KMS-11 (cell line): ENCODE measurements at regions not wholly inside any gene's neighbourhood (a gene's known extent, or its start where the extent isn't known, plus 50 kb on each side); places are given as distances from the start of the nearest gene placed in this dataset.

Experiments used
- H2AFZ ChIP-seq: fragments of 200-600 bp; sonication (generic); 2 replicates; pipeline ENCODE4 v1.6.1; 2016; ENCODE audit warnings: antibody characterized with exemption, mixed run types, low read depth
- H3K27ac ChIP-seq: fragments of 200-600 bp; sonication (generic); 2 replicates; pipeline ENCODE4 v1.6.1; 2016; ENCODE audit warnings: mild to moderate bottlenecking, mixed run types
- H3K27me3 ChIP-seq: fragments of 200-600 bp; sonication (generic); 2 replicates; pipeline ENCODE4 v1.6.1; 2017; ENCODE audit warnings: mild to moderate bottlenecking, low read depth, mixed run types, moderate library complexity; ENCODE audit not compliant: insufficient read depth
- H3K36me3 ChIP-seq: fragments of 200-600 bp; sonication (generic); 2 replicates; pipeline ENCODE4 v1.6.1; 2017; ENCODE audit warnings: mild to moderate bottlenecking, mixed run types; ENCODE audit not compliant: insufficient read depth
- H3K4me1 ChIP-seq: fragments of 200-600 bp; sonication (generic); 2 replicates; pipeline ENCODE4 v1.6.1; 2016; ENCODE audit warnings: mild to moderate bottlenecking, low read depth, mixed run types; ENCODE audit not compliant: poor library complexity, severe bottlenecking
- H3K4me2 ChIP-seq: fragments of 200-600 bp; sonication (generic); 2 replicates; pipeline ENCODE4 v1.7.0; 2016; ENCODE audit warnings: mild to moderate bottlenecking, mixed run types
- H3K4me3 ChIP-seq: fragments of 200-600 bp; sonication (generic); IDR thresholded peaks from 2 replicates; pipeline ENCODE4 v1.6.1; 2017; ENCODE audit warnings: low read depth, low read length, mixed read lengths; ENCODE audit not compliant: insufficient read depth
- H3K79me2 ChIP-seq: fragments of 200-600 bp; sonication (generic); 2 replicates; pipeline ENCODE4 v1.6.1; 2016; ENCODE audit warnings: low read depth, mixed run types; ENCODE audit not compliant: insufficient read depth
- H3K9ac ChIP-seq: fragments of 200-600 bp; sonication (generic); 2 replicates; pipeline ENCODE4 v1.6.1; 2016; ENCODE audit warnings: mild to moderate bottlenecking, mixed run types
- H4K20me1 ChIP-seq: fragments of 200-600 bp; sonication (generic); 2 replicates; pipeline ENCODE4 v1.6.1; 2016; ENCODE audit warnings: mild to moderate bottlenecking, mixed run types; ENCODE audit not compliant: insufficient read depth
- TF ChIP-seq, protein P1 (sequence below): fragments of 200-600 bp; sonication (generic); conservative IDR thresholded peaks from 2 replicates; pipeline ENCODE4 v1.6.1; 2017; ENCODE audit warnings: low read depth, mild to moderate bottlenecking, antibody characterized with exemption, low read length, moderate library complexity, mixed read lengths

DNA sequence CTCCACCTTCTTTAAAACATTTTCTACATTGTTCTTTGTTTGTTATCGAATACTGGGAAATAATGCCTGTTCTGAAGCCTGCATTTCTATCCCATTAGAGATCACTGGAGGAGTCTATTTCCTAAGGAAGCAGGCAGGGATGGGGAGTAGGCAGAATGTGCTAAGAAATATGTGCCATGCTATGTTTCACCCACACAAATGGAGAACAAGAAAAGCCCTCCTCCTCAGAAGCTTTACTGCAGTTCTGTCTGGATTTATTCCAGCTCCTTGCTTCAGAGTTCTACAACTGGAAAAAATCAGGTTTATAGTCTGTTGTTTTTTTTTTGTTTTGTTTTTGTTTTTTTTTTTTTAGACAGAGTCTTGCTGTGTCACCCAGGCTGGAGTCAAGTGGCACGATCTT lies 825.1 kb downstream of the SLC4A3 start:
- no peak overlapping the region for H3K27ac ChIP-seq
- H2AFZ ChIP-seq: no peak overlapping the region
- H3K9ac ChIP-seq: no peak overlapping the region
- H3K36me3 ChIP-seq: no peaks in the 10 kb centered on the region
- H3K4me3 ChIP-seq: no peak overlapping the region
- TF ChIP-seq, protein P1, sequence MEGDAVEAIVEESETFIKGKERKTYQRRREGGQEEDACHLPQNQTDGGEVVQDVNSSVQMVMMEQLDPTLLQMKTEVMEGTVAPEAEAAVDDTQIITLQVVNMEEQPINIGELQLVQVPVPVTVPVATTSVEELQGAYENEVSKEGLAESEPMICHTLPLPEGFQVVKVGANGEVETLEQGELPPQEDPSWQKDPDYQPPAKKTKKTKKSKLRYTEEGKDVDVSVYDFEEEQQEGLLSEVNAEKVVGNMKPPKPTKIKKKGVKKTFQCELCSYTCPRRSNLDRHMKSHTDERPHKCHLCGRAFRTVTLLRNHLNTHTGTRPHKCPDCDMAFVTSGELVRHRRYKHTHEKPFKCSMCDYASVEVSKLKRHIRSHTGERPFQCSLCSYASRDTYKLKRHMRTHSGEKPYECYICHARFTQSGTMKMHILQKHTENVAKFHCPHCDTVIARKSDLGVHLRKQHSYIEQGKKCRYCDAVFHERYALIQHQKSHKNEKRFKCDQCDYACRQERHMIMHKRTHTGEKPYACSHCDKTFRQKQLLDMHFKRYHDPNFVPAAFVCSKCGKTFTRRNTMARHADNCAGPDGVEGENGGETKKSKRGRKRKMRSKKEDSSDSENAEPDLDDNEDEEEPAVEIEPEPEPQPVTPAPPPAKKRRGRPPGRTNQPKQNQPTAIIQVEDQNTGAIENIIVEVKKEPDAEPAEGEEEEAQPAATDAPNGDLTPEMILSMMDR: no peak
- no peaks in the 10 kb centered on the region for H3K27me3 ChIP-seq
- H4K20me1 ChIP-seq: no peaks in the 10 kb centered on the region
- no peak overlapping the region for H3K4me2 ChIP-seq
- no peaks in the 10 kb centered on the region for H3K79me2 ChIP-seq
- no peaks in the 10 kb centered on the region for H3K4me1 ChIP-seq

DNA sequence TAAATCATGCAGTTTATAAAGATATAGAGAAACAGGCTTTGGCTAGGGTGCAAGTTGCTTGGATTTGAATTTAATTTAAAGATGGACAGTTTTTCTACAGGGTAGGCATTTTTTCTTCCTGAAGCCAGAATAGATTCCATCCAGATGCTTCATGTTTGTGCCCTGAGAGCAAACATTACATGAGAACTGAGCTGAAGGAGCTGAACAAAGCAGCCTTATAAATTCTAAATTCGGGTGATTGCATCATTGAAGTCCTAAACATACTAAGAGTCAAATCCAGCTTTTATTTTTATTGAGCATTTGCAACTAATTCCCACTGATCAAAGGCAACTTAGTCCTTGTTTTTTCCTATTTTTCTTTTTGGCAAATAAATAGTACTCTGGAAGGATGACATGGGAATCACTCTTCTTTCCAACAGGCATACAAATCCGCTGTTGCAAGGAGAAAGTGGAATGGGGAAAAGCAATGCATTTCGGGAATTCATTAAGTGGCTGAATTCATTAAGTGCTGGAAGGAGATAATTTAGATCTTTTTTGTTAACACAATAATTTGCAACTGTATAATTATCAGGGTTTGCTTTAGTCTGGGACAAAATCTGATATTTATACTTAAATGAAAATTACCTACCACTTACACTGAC lies 828.0 kb downstream of the SLC4A3 start:
- Histone ChIP-seq H3K9ac (no peak overlapping the region), H3K27me3 (no peaks in the 10 kb centered on the region), H3K4me1 (no peaks in the 10 kb centered on the region), H3K4me2 (no peak overlapping the region), H3K36me3 (no peaks in the 10 kb centered on the region), H3K27ac (no peak overlapping the region), H3K4me3 (no peak overlapping the region), H3K79me2 (no peaks in the 10 kb centered on the region), H2AFZ (no peak overlapping the region), H4K20me1 (no peaks in the 10 kb centered on the region)
- TF ChIP-seq, protein P1: no peak

DNA sequence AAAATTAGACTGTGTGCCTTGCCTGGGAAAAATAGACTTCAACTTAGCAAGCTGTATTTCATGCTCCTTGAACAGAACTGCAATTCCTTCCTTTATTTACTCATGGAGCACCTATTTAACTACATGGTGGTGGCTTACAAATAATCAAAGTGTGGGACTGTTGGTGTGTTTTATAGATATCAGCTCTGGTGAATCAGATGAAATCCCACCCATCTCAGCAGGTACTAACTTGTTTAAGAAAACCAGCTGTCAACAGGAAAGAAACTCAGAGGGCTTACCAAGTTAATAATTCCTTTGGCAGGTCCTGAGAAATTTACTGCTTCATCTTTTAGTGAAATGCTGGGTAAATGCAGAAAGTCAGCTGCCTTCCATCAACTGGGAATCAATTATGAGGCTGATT lies 830.6 kb downstream of the SLC4A3 start:
- H3K4me2 ChIP-seq: no peak overlapping the region
- no peaks in the 10 kb centered on the region for H3K4me1 ChIP-seq
- no peaks in the 10 kb centered on the region for H3K79me2 ChIP-seq
- no peak overlapping the region for H2AFZ ChIP-seq
- H3K27me3 ChIP-seq: no peaks in the 10 kb centered on the region
- H3K4me3 ChIP-seq: no peak overlapping the region
- no peaks in the 10 kb centered on the region for H3K36me3 ChIP-seq
- H3K9ac ChIP-seq: no peak overlapping the region
- TF ChIP-seq, protein P1: no peak
- no peak overlapping the region for H3K27ac ChIP-seq
- no peaks in the 10 kb centered on the region for H4K20me1 ChIP-seq

DNA sequence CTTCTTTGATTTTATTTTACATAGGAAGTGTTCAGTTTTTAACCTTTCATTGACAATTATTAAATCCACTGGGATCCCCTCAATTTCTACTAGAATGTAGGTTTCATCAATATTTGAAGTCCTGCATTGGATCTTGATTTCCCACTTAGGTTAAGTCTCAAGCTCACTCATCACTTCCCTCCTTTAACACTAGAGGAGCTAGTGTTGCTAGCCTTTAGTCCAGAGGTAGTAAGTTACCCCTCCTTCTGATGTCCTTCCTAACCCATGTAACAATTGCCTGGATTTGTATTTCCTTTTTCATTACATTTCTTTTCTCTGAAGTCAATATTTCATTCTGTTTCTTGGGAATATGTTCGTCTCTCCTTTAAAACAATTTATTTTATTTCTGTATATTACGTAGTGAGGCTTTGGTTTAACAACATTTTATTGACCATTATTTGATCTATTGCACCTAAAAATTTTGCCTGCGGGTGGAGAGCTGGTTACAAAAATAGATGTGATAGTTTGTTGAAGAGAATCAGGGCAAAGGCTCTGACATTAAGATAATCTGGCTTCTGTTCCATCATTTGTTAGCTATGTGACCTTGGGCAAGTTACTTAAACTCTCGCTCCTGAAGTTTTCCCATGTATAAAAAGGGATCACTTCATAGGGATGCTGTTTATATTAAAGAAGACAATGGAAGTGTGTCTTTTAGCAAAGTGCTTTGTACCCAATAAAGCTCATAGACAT lies 833.0 kb downstream of the SLC4A3 start:
- H3K4me2 ChIP-seq: no peak overlapping the region
- no peak overlapping the region for H3K4me3 ChIP-seq
- H4K20me1 ChIP-seq: no peaks in the 10 kb centered on the region
- H2AFZ ChIP-seq: no peak overlapping the region
- H3K4me1 ChIP-seq: no peaks in the 10 kb centered on the region
- H3K27me3 ChIP-seq: no peaks in the 10 kb centered on the region
- TF ChIP-seq, protein P1: no peak
- no peaks in the 10 kb centered on the region for H3K36me3 ChIP-seq
- no peak overlapping the region for H3K9ac ChIP-seq
- no peaks in the 10 kb centered on the region for H3K79me2 ChIP-seq
- no peak overlapping the region for H3K27ac ChIP-seq
